Endodermal cell (in vitro differentiated cells): ENCODE measurements at regions not wholly inside any gene's neighbourhood (a gene's known extent, or its start where the extent isn't known, plus 50 kb on each side); places are given as distances from the start of the nearest gene placed in this dataset.

Experiments
- DNase-seq: peaks from one replicate; pipeline ENCODE4 v3.0.0-alpha.2; 2017
- H3K27ac ChIP-seq: 2 replicates; pipeline ENCODE4 v1.5.1; 2013; ENCODE audit warnings: mild to moderate bottlenecking, low read depth, low read length, moderate library complexity
- H3K27me3 ChIP-seq: 2 replicates; pipeline ENCODE4 v1.6.1; 2013; ENCODE audit warnings: mild to moderate bottlenecking, low read length, moderate library complexity; ENCODE audit not compliant: insufficient read depth, control insufficient read depth, poor library complexity, severe bottlenecking
- H3K36me3 ChIP-seq: 2 replicates; pipeline ENCODE4 v1.7.0; 2013; ENCODE audit warnings: mild to moderate bottlenecking, low read length, moderate library complexity; ENCODE audit not compliant: control insufficient read depth, insufficient read depth
- H3K4me1 ChIP-seq: one replicate; pipeline ENCODE4 v1.7.0; 2013; ENCODE audit warnings: low read length; ENCODE audit not compliant: control insufficient read depth, insufficient read depth
- H3K4me3 ChIP-seq: 2 replicates; pipeline ENCODE4 v1.5.1; 2013; ENCODE audit warnings: mild to moderate bottlenecking, low read length, moderate library complexity
- H3K9ac ChIP-seq: 2 replicates; pipeline ENCODE4 v1.6.1; 2013; ENCODE audit warnings: mild to moderate bottlenecking, low read length, moderate library complexity; ENCODE audit not compliant: poor library complexity, severe bottlenecking; ENCODE audit errors: extremely low read depth
- H3K9me3 ChIP-seq: 2 replicates; pipeline ENCODE4 v1.6.1; 2013; ENCODE audit warnings: mild to moderate bottlenecking, low read length, moderate library complexity; ENCODE audit not compliant: control insufficient read depth
- H3K27ac Mint-ChIP-seq: 2 replicates; pipeline ENCODE4 v1.8.0; 2020; ENCODE audit warnings: mixed read lengths
- H3K27me3 Mint-ChIP-seq: 2 replicates; pipeline ENCODE4 v1.8.0; 2021; ENCODE audit warnings: mild to moderate bottlenecking, mixed read lengths; ENCODE audit not compliant: insufficient read depth
- H3K36me3 Mint-ChIP-seq: 2 replicates; pipeline ENCODE4 v1.8.0; 2020; ENCODE audit warnings: low read depth, mixed read lengths
- H3K4me1 Mint-ChIP-seq: 2 replicates; pipeline ENCODE4 v1.8.0; 2020; ENCODE audit warnings: mixed read lengths
- H3K4me3 Mint-ChIP-seq: 2 replicates; pipeline ENCODE4 v1.8.0; 2020; ENCODE audit warnings: mild to moderate bottlenecking, moderate library complexity, mixed read lengths
- H3K9me3 Mint-ChIP-seq: 2 replicates; pipeline ENCODE4 v1.8.0; 2020; ENCODE audit warnings: mild to moderate bottlenecking, mixed read lengths
- CTCF ChIP-seq: fragments of 200-600 bp; sonication (generic); conservative IDR thresholded peaks from 2 replicates; pipeline ENCODE4 v1.5.0; 2021; ENCODE audit warnings: antibody characterized with exemption, mild to moderate bottlenecking
- WGBS, 2 experiments: methylation state at CpG; one replicate each; pipeline versions ENCODE4 v1.1.5 to v1.1.7; 2013; ENCODE audit warnings: missing lambda C conversion rate in 2 of 2, mixed read lengths in 1 of 2; ENCODE audit not compliant: insufficient coverage in 1 of 2, insufficient read length in 1 of 2; 5-methylcytosine and 5-hydroxymethylcytosine counted together

DNA sequence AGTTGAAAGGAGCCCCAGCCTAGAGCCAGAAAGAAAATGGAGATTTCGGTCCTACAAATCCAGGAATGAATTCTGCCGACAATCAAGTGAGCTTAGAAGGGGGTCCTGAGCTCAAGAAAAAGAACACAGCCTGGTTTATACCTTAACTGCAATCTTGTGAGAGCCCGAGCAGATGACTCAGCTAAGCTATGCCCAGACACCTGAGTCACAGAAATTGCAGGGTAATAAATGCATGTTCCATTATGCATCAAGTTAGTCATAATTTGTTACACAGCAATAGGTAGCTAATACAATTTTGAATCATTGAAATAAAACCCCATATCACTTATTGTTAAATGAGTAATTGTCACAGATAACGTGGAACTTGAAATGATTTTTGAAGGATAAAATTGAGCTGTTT, 111.8 kb upstream of the FOXP2 start:
- H3K4me3 Mint-ChIP-seq = no peak overlapping the region
- H3K9ac ChIP-seq = no peak overlapping the region
- 92 to 94% methylated on average over 2 to 4 of the region's 4 CpGs for WGBS, 2 experiments
- H3K36me3 ChIP-seq = no peaks in the 10 kb centered on the region
- H3K9me3 Mint-ChIP-seq = no peaks in the 10 kb centered on the region
- no peaks in the 10 kb centered on the region for H3K9me3 ChIP-seq
- no peak overlapping the region for H3K4me3 ChIP-seq
- no peaks in the 10 kb centered on the region for H3K4me1 Mint-ChIP-seq
- no peak for TF ChIP-seq CTCF
- no peaks in the 10 kb centered on the region for H3K27me3 ChIP-seq
- no peaks in the 10 kb centered on the region for H3K36me3 Mint-ChIP-seq
- no peak overlapping the region for H3K27ac ChIP-seq
- H3K27me3 Mint-ChIP-seq = no peaks in the 10 kb centered on the region
- H3K4me1 ChIP-seq = no peaks in the 10 kb centered on the region
- H3K27ac Mint-ChIP-seq = no peak overlapping the region
- no peak for DNase-seq

- 94 to 100% methylated on average over 1 to 4 of the region's 4 CpGs for WGBS, 2 experiments
Observed at GRCh38 chr7:114298011-114298410, 116.6 kb upstream of the FOXP2 start.

GRCh38 chr7:114297121-114297520, 117.5 kb upstream of the FOXP2 start:
- WGBS, 2 experiments = 96 to 97% methylated on average over 16 of the region's 16 CpGs
- no peak for TF ChIP-seq CTCF

More at GRCh38 chr7:114298011-114298410, 116.6 kb upstream of the FOXP2 start:
- no peaks in the 10 kb centered on the region for H3K9me3 Mint-ChIP-seq
- no peaks in the 10 kb centered on the region for H3K36me3 ChIP-seq
- no peak overlapping the region for H3K9ac ChIP-seq
- no peak for DNase-seq
- no peaks in the 10 kb centered on the region for H3K27me3 ChIP-seq
- no peak overlapping the region for H3K27ac ChIP-seq
- peaks cover 22% of the 10 kb centered on the region for H3K4me1 Mint-ChIP-seq
- H3K4me3 Mint-ChIP-seq = no peak overlapping the region
- no peaks in the 10 kb centered on the region for H3K9me3 ChIP-seq
- H3K36me3 Mint-ChIP-seq = no peaks in the 10 kb centered on the region
- TF ChIP-seq CTCF = no peak
- no peak overlapping the region for H3K4me3 ChIP-seq
- H3K27ac Mint-ChIP-seq = no peak overlapping the region
- no peaks in the 10 kb centered on the region for H3K27me3 Mint-ChIP-seq
- no peaks in the 10 kb centered on the region for H3K4me1 ChIP-seq

More at GRCh38 chr7:114297121-114297520, 117.5 kb upstream of the FOXP2 start:
- peaks cover 27% of the 10 kb centered on the region for H3K4me1 Mint-ChIP-seq
- H3K27ac Mint-ChIP-seq = no peak overlapping the region
- H3K9ac ChIP-seq = no peak overlapping the region
- no peaks in the 10 kb centered on the region for H3K36me3 ChIP-seq
- no peaks in the 10 kb centered on the region for H3K9me3 Mint-ChIP-seq
- H3K9me3 ChIP-seq = no peaks in the 10 kb centered on the region
- no peaks in the 10 kb centered on the region for H3K27me3 Mint-ChIP-seq
- H3K4me1 ChIP-seq = peaks cover 5% of the 10 kb centered on the region
- H3K27me3 ChIP-seq = no peaks in the 10 kb centered on the region
- no peak for DNase-seq
- no peak overlapping the region for H3K4me3 Mint-ChIP-seq
- no peak overlapping the region for H3K27ac ChIP-seq
- H3K36me3 Mint-ChIP-seq = no peaks in the 10 kb centered on the region
- no peak overlapping the region for H3K4me3 ChIP-seq
